ENCODE measurements at regions not wholly inside any gene's neighbourhood (a gene's known extent, or its start where the extent isn't known, plus 50 kb on each side); places are given as distances from the start of the nearest gene placed in this dataset.

DNA sequence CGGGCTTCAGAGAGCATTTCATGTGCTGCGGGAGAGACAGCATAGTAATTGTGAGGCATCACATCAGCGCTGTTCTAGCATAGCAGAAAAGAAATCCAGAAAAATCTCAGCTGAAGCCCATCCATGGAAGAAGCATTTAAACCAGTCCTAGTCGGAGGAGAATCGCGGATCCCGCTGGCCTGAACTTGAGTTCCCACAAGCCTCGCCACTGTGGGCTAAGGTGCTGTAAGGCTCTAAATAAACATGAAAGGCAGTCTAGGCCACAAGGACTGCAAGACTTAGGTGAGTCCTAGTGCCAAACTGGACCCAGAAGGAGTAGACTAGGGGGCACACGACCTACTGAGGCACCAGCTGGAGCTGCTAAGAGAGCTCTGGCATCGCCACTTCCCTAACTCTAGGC is 1225.3 kb upstream of the CHAC2 start (continued):
- TF ChIP-seq, protein P1, sequence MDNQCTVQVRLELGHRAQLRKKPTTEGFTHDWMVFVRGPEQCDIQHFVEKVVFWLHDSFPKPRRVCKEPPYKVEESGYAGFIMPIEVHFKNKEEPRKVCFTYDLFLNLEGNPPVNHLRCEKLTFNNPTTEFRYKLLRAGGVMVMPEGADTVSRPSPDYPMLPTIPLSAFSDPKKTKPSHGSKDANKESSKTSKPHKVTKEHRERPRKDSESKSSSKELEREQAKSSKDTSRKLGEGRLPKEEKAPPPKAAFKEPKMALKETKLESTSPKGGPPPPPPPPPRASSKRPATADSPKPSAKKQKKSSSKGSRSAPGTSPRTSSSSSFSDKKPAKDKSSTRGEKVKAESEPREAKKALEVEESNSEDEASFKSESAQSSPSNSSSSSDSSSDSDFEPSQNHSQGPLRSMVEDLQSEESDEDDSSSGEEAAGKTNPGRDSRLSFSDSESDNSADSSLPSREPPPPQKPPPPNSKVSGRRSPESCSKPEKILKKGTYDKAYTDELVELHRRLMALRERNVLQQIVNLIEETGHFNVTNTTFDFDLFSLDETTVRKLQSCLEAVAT (IDR thresholded peaks at IDR 0.05): no peak

GRCh38 chr2:52539026-52539970 is 1228.3 kb upstream of the CHAC2 start:
- ChIA-PET POLR2A (no interaction called here), CTCF (no interaction called here), SMC1A (ENCODE audit: uncharacterized antibody, unreplicated experiment) (no interaction called here), RAD21 (ENCODE audit: unreplicated experiment) (no interaction called here)
- in situ Hi-C loops (cut with MboI) (no loop called here), intact Hi-C loops (cut with micrococcal nuclease; ENCODE audit: unreplicated experiment) (no loop called here)
- H3K27ac ChIP-seq (ENCODE audit: control insufficient read depth, insufficient read depth): no peak overlapping the region
- no peaks in the 10 kb centered on the region for H3K36me3 ChIP-seq (ENCODE audit: control insufficient read depth in 2 of 2, insufficient read depth in 2 of 2, low read length in 1 of 2)
- DNase-seq (ENCODE audit: low read depth, low spot score) (no peak), ATAC-seq (no peak), FAIRE-seq (no peak)
- no peaks in the 10 kb centered on the region for H4K20me1 ChIP-seq (ENCODE audit: control insufficient read depth, insufficient read depth)
- H3K9me3 ChIP-seq (replicated peaks; ENCODE audit: control insufficient read depth, insufficient read depth, low read length): no peaks in the 10 kb centered on the region
- WGBS (ENCODE audit: insufficient coverage, insufficient replicate concordance, low lambda C conversion rate, missing lambda C conversion rate): no CpG with 5 or more reads among the region's 6 CpGs
- H3K79me2 ChIP-seq (ENCODE audit: control insufficient read depth, insufficient read depth, low read length): no peaks in the 10 kb centered on the region
- no peak overlapping the region for H3K9ac ChIP-seq (ENCODE audit: control insufficient read depth, insufficient read depth, low read length)
- BruUV-seq (replicated peaks): no TSS peak
- no peaks in the 10 kb centered on the region for H3K27me3 ChIP-seq (replicated peaks in 1 of 2; ENCODE audit: control insufficient read depth in 2 of 2, insufficient read depth in 2 of 2, low read length in 1 of 2)
- no peaks in the 10 kb centered on the region for H3K4me1 ChIP-seq (ENCODE audit: control insufficient read depth, insufficient read depth, low read length)
- no peak overlapping the region for H3K4me2 ChIP-seq (ENCODE audit: control insufficient read depth, insufficient read depth)
- no peak overlapping the region for H2AFZ ChIP-seq (ENCODE audit: control insufficient read depth, low read depth, low read length)
- no peak overlapping the region for H3K4me3 ChIP-seq
- no peak for TF ChIP-seq ETV6 (conservative IDR thresholded peaks at IDR 0.05 in 1 of 2, IDR thresholded peaks at IDR 0.05 in 1 of 2; ENCODE audit: borderline replicate concordance in 1 of 2, low read depth in 1 of 2)
- TF ChIP-seq SMAD1 (IDR thresholded peaks at IDR 0.05; ENCODE audit: low read depth, partially characterized antibody): no peak
- TF ChIP-seq SP1 (IDR thresholded peaks at IDR 0.05; ENCODE audit: low read depth, low read length): no peak
- TF ChIP-seq, protein P2, sequence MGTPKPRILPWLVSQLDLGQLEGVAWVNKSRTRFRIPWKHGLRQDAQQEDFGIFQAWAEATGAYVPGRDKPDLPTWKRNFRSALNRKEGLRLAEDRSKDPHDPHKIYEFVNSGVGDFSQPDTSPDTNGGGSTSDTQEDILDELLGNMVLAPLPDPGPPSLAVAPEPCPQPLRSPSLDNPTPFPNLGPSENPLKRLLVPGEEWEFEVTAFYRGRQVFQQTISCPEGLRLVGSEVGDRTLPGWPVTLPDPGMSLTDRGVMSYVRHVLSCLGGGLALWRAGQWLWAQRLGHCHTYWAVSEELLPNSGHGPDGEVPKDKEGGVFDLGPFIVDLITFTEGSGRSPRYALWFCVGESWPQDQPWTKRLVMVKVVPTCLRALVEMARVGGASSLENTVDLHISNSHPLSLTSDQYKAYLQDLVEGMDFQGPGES (IDR thresholded peaks at IDR 0.05): no peak
- TF ChIP-seq GABPA (IDR thresholded peaks at IDR 0.05; ENCODE audit: low read depth): no peak
